Uterus (tissue), 3 donors: ENCODE measurements at regions not wholly inside any gene's neighbourhood (a gene's known extent, or its start where the extent isn't known, plus 50 kb on each side); places are given as distances from the start of the nearest gene placed in this dataset.
A peak's percentile ranks its signal among the peaks of the same experiment; 100 is the strongest.

Experiments
- DNase-seq, 2 donors: peaks; one replicate each; pipeline ENCODE4 v3.0.0-alpha.2; 2019 to 2020
- H3K27ac ChIP-seq, 2 donors: fragments of 200-600 bp; sonication (generic); 1 replicate in 1 of 2; 2 replicates in 1 of 2; pipeline ENCODE4 v1.5.1; 2016 to 2018
- H3K27me3 ChIP-seq, 2 donors: fragments of 200-600 bp; sonication (generic); one replicate each; pipeline ENCODE4 v1.5.1; 2018 to 2019; ENCODE audit warnings: control low read depth in 1 of 2
- H3K36me3 ChIP-seq, 2 donors: fragments of 200-600 bp; sonication (generic); one replicate each; pipeline ENCODE4 v1.5.1; 2019; ENCODE audit warnings: control low read depth in 1 of 2
- H3K4me1 ChIP-seq, 2 donors: fragments of 200-600 bp; sonication (generic); one replicate each; pipeline ENCODE4 v1.5.1; 2018 to 2019; ENCODE audit warnings: control low read depth in 1 of 2
- H3K4me3 ChIP-seq, 2 donors: fragments of 200-600 bp; sonication (generic); 1 replicate in 1 of 2; 2 replicates in 1 of 2; pipeline ENCODE4 v1.5.1; 2018 to 2019; ENCODE audit warnings: mild to moderate bottlenecking in 1 of 2
- H3K9me3 ChIP-seq, 2 donors: fragments of 200-600 bp; sonication (generic); one replicate each; pipeline ENCODE4 v1.5.1; 2019; ENCODE audit warnings: control low read depth in 1 of 2
- CTCF ChIP-seq, 4 experiments: fragments of 200-600 bp in 2 of 4; fragments of 450-650 bp in 2 of 4; sonication (generic) in 2 of 4; IDR thresholded peaks; one replicate each; pipeline ENCODE4 v1.5.1; 2016 to 2019; ENCODE audit warnings: antibody characterized with exemption in 4 of 4, mild to moderate bottlenecking in 2 of 4, moderate library complexity in 1 of 4
- POLR2A ChIP-seq, 2 donors: fragments of 450-650 bp; IDR thresholded peaks; one replicate each; pipeline ENCODE4 v1.6.1; 2016; ENCODE audit warnings: antibody characterized with exemption in 2 of 2, mild to moderate bottlenecking in 1 of 2, moderate library complexity in 1 of 2
- intact Hi-C: fragments of 100-400 bp; cut with DNase I; formaldehyde crosslinking; loops from one replicate; pipeline ENCODE4 v1.15.1; 2023; ENCODE audit warnings: low total_unique reads
- donor health status: DM: yes; HTN: yes; CAD: no.

- TF ChIP-seq CTCF (IDR thresholded peaks at IDR 0.05) (no peak), POLR2A (IDR thresholded peaks at IDR 0.05) (no peak)
- Histone ChIP-seq H3K4me3 (no peak overlapping the region), H3K27ac (no peak overlapping the region), H3K9me3 (no peaks in the 10 kb centered on the region), H3K36me3 (no peaks in the 10 kb centered on the region), H3K4me1 (no peaks in the 10 kb centered on the region), H3K27me3 (no peaks in the 10 kb centered on the region)
- intact Hi-C loops: no loop called here
- no peak for DNase-seq
Measured at GRCh38 chr15:96582473-96582872, 252.0 kb downstream of the NR2F2 start.

- H3K4me1 ChIP-seq: no peaks in the 10 kb centered on the region
- no peak for TF ChIP-seq POLR2A (IDR thresholded peaks at IDR 0.05)
- TF ChIP-seq CTCF (IDR thresholded peaks at IDR 0.05): no peak
- H3K9me3 ChIP-seq: no peaks in the 10 kb centered on the region
- no peak for DNase-seq
- no peak overlapping the region for H3K4me3 ChIP-seq
- intact Hi-C loops: no loop called here
- no peaks in the 10 kb centered on the region for H3K36me3 ChIP-seq
- H3K27ac ChIP-seq: no peak overlapping the region
- no peaks in the 10 kb centered on the region for H3K27me3 ChIP-seq
Measured at GRCh38 chr15:96583671-96584070, 253.2 kb downstream of the NR2F2 start.

- Histone ChIP-seq H3K27ac (no peak overlapping the region), H3K27me3 (no peaks in the 10 kb centered on the region), H3K36me3 (no peaks in the 10 kb centered on the region), H3K4me3 (no peak overlapping the region), H3K9me3 (no peaks in the 10 kb centered on the region), H3K4me1 (no peaks in the 10 kb centered on the region)
- TF ChIP-seq CTCF (IDR thresholded peaks at IDR 0.05): peak in 2 of 4 experiments; percentile 12 to 15
- no peak for TF ChIP-seq POLR2A (IDR thresholded peaks at IDR 0.05)
- no peak for DNase-seq
- intact Hi-C loops: no loop called here
Measured at GRCh38 chr15:96585484-96586386, 255.2 kb downstream of the NR2F2 start.

- H3K36me3 ChIP-seq: no peaks in the 10 kb centered on the region
- intact Hi-C loops: no loop called here
- no peaks in the 10 kb centered on the region for H3K4me1 ChIP-seq
- no peak overlapping the region for H3K27ac ChIP-seq
- no peak overlapping the region for H3K4me3 ChIP-seq
- H3K27me3 ChIP-seq: no peaks in the 10 kb centered on the region
- TF ChIP-seq CTCF (IDR thresholded peaks at IDR 0.05): no peak
- TF ChIP-seq POLR2A (IDR thresholded peaks at IDR 0.05): no peak
- DNase-seq: no peak
- no peaks in the 10 kb centered on the region for H3K9me3 ChIP-seq
Measured at GRCh38 chr15:96586901-96587300, 256.4 kb downstream of the NR2F2 start.

GRCh38 chr15:96589864-96590263, 259.4 kb downstream of the NR2F2 start:
- no peak overlapping the region for H3K27ac ChIP-seq
- H3K4me1 ChIP-seq: no peaks in the 10 kb centered on the region
- no peak overlapping the region for H3K4me3 ChIP-seq
- no peaks in the 10 kb centered on the region for H3K27me3 ChIP-seq
- no peak for DNase-seq
- no peaks in the 10 kb centered on the region for H3K9me3 ChIP-seq
- intact Hi-C loops: no loop called here
- H3K36me3 ChIP-seq: no peaks in the 10 kb centered on the region
- TF ChIP-seq CTCF (IDR thresholded peaks at IDR 0.05) (no peak), POLR2A (IDR thresholded peaks at IDR 0.05) (no peak)
